Astrocyte of the spinal cord (primary cell): ENCODE measurements at regions not wholly inside any gene's neighbourhood (a gene's known extent, or its start where the extent isn't known, plus 50 kb on each side); places are given as distances from the start of the nearest gene placed in this dataset.

Experiments
- DNase-seq: peaks from one replicate; pipeline ENCODE4 v3.0.0; 2011; ENCODE audit warnings: low read depth, low spot score
- H3K4me3 ChIP-seq: 2 replicates; pipeline ENCODE4 v1.5.1; 2011; ENCODE audit warnings: low read depth, mild to moderate bottlenecking, low read length, moderate library complexity
- CTCF ChIP-seq: IDR thresholded peaks from 2 replicates; pipeline ENCODE4 v1.5.1; 2012; ENCODE audit warnings: low read depth, mild to moderate bottlenecking, low read length, inconsistent platforms
- in situ Hi-C: cut with HindIII; loops from 2 replicates; pipeline ENCODE4 v1.10.0; 2017; ENCODE audit warnings: low sequenced_read_pairs

GRCh38 chr13:62331384-62331783, 915.7 kb upstream of the PCDH20 start:
- no peak overlapping the region for H3K4me3 ChIP-seq
- no peak for DNase-seq
- TF ChIP-seq CTCF, result no peak
- in situ Hi-C loops, result no loop called here

GRCh38 chr13:62327367-62327766, 911.7 kb upstream of the PCDH20 start:
- in situ Hi-C loops, result no loop called here

GRCh38 chr13:62324842-62325241, 909.2 kb upstream of the PCDH20 start:
- TF ChIP-seq CTCF, result no peak
- DNase-seq, result no peak
- no peak overlapping the region for H3K4me3 ChIP-seq
- in situ Hi-C loops, result no loop called here

More at GRCh38 chr13:62327367-62327766, 911.7 kb upstream of the PCDH20 start:
- no peak overlapping the region for H3K4me3 ChIP-seq
- no peak for DNase-seq
- TF ChIP-seq CTCF, result no peak

GRCh38 chr13:62321895-62322294, 906.2 kb upstream of the PCDH20 start:
- no peak for DNase-seq
- TF ChIP-seq CTCF, result no peak
- in situ Hi-C loops, result no loop called here
- H3K4me3 ChIP-seq, result no peak overlapping the region

GRCh38 chr13:62321139-62321538, 905.5 kb upstream of the PCDH20 start:
- H3K4me3 ChIP-seq, result no peak overlapping the region
- in situ Hi-C loops, result no loop called here
- no peak for TF ChIP-seq CTCF
- no peak for DNase-seq

- in situ Hi-C loops, result no loop called here
- H3K4me3 ChIP-seq, result no peak overlapping the region
- peak; percentile 60 for TF ChIP-seq CTCF
- peak; percentile 65 for DNase-seq
Measured at GRCh38 chr13:62320129-62321108, 904.8 kb upstream of the PCDH20 start.
